ENCODE measurements at regions not wholly inside any gene's neighbourhood (a gene's known extent, or its start where the extent isn't known, plus 50 kb on each side); places are given as distances from the start of the nearest gene placed in this dataset.

DNA sequence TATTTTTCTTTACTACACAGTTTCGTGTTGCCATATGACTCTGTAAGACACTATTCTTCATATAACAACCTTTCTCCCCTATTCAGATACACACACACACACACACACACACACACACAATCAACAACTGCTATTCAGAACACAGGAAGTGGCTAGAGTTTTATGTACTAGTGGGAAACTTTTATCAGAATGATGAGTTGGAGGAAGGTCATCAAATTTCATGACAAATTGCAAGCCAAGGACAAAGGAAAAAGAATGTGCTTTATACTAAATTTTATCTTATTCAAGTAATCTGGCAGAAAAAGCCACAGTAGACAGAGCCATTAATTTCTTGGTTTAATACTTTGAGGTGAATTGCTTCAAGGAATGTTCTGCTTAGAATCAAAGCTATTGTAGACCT lies 899.8 kb downstream of the ROBO2 start:
- Histone ChIP-seq H3K9me3 (ENCODE audit: control insufficient read depth, low read length) (no peaks in the 10 kb centered on the region), H3K4me3 (ENCODE audit: insufficient read depth, low read depth, low read length) (no peak overlapping the region), H3K36me3 (ENCODE audit: control insufficient read depth, insufficient read depth, low read length) (no peaks in the 10 kb centered on the region), H3K27me3 (ENCODE audit: control insufficient read depth, insufficient read depth, low read length, poor library complexity, severe bottlenecking) (no peaks in the 10 kb centered on the region), H3K27ac (ENCODE audit: insufficient read depth, low read depth, low read length, poor library complexity, severe bottlenecking) (no peak overlapping the region), H3K4me1 (ENCODE audit: control insufficient read depth, insufficient read depth, low read length) (no peaks in the 10 kb centered on the region)
- 79 to 100% methylated on average over 1 of the region's 1 CpG for WGBS, 2 experiments

DNA sequence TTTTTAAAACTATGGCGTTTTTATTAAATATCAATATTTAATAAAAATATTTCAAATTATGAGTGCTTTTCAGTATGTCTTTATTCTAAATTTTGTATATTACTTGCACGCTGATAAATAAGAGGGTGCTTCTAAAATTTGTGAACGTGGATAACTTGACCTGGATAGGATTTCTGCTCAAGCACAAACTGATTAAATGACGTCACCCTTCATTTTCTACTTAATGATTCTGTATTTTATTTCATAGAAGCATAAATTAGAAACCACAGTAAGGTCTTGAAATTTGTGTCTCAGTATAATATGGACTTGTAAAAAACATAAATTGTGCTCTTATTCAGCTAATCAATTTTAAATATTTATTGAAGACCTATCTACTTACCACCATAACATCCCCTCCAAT lies 903.7 kb downstream of the ROBO2 start:
- no peaks in the 10 kb centered on the region for H3K36me3 ChIP-seq (ENCODE audit: control insufficient read depth, insufficient read depth, low read length)
- WGBS, 2 experiments, result 89 to 100% methylated on average over 1 to 2 of the region's 4 CpGs
- no peak overlapping the region for H3K27ac ChIP-seq (ENCODE audit: insufficient read depth, low read depth, low read length, poor library complexity, severe bottlenecking)
- H3K27me3 ChIP-seq (ENCODE audit: control insufficient read depth, insufficient read depth, low read length, poor library complexity, severe bottlenecking), result no peaks in the 10 kb centered on the region
- no peak overlapping the region for H3K4me3 ChIP-seq (ENCODE audit: insufficient read depth, low read depth, low read length)
- no peaks in the 10 kb centered on the region for H3K9me3 ChIP-seq (ENCODE audit: control insufficient read depth, low read length)
- no peaks in the 10 kb centered on the region for H3K4me1 ChIP-seq (ENCODE audit: control insufficient read depth, insufficient read depth, low read length)

DNA sequence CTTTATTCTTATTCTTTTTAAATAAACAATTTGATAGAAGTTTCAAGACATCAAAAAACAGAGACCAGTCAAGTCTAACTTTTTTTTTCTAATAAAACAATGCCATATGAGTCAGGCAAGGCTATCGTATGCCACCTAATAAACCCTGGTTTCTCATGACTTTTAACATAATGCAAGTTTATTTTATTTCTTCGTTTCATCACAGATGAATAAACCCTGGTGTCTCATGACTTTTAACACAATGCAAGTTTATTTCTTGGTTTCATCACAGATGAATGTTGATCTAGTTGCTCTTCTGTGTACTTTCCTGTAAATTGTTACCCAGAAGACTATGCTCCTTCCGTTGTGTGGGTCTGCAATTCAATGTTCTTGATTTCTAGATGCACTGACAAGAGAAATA lies 905.4 kb downstream of the ROBO2 start:
- no peaks in the 10 kb centered on the region for H3K9me3 ChIP-seq (ENCODE audit: control insufficient read depth, low read length)
- no peaks in the 10 kb centered on the region for H3K36me3 ChIP-seq (ENCODE audit: control insufficient read depth, insufficient read depth, low read length)
- no peaks in the 10 kb centered on the region for H3K27me3 ChIP-seq (ENCODE audit: control insufficient read depth, insufficient read depth, low read length, poor library complexity, severe bottlenecking)
- WGBS, 2 experiments, result 94 to 96% methylated on average over 3 of the region's 3 CpGs
- no peaks in the 10 kb centered on the region for H3K4me1 ChIP-seq (ENCODE audit: control insufficient read depth, insufficient read depth, low read length)
- no peak overlapping the region for H3K4me3 ChIP-seq (ENCODE audit: insufficient read depth, low read depth, low read length)
- no peak overlapping the region for H3K27ac ChIP-seq (ENCODE audit: insufficient read depth, low read depth, low read length, poor library complexity, severe bottlenecking)

DNA sequence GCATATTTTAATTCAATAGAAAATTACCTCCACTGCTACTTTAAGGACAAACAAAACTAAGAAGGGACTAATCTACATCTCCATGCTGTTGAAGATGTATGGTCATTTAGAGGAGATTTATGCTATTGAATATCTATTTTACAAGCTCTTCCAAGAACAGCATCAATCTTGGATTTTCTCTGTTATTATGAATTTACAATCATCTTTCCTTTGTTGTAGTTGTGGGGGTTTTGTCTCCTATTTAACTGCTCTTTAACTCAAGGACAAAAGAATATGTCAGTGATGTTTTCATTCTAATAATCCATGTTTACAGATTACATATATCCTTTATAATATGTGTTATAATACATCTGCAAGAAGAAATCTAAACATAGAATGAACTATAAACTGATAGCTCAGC lies 907.8 kb downstream of the ROBO2 start:
- Histone ChIP-seq H3K4me3 (ENCODE audit: insufficient read depth, low read depth, low read length) (no peak overlapping the region), H3K9me3 (ENCODE audit: control insufficient read depth, low read length) (no peaks in the 10 kb centered on the region), H3K4me1 (ENCODE audit: control insufficient read depth, insufficient read depth, low read length) (no peaks in the 10 kb centered on the region), H3K36me3 (ENCODE audit: control insufficient read depth, insufficient read depth, low read length) (no peaks in the 10 kb centered on the region), H3K27ac (ENCODE audit: insufficient read depth, low read depth, low read length, poor library complexity, severe bottlenecking) (no peak overlapping the region), H3K27me3 (ENCODE audit: control insufficient read depth, insufficient read depth, low read length, poor library complexity, severe bottlenecking) (no peaks in the 10 kb centered on the region)

DNA sequence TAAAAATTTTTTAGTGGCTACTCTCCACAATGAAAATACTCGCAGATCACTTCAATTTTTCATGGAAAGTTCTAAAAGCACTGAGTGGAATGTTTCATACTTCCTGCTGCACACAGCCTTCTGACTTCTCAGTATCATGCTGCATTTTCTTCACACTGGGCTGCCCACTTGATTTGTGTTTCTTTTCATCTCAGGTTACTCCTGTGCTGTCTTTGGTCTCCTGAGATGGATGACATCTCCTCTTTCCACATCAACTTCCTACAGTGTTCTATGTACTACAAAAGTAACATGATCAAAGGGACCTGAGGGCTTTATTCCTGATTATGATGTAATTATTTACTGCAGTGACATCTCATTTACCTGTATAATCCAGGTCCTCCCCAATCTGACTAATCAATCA lies 927.7 kb downstream of the ROBO2 start:
- H3K27me3 ChIP-seq (ENCODE audit: control insufficient read depth, insufficient read depth, low read length, poor library complexity, severe bottlenecking), result no peaks in the 10 kb centered on the region
- H3K27ac ChIP-seq (ENCODE audit: insufficient read depth, low read depth, low read length, poor library complexity, severe bottlenecking), result no peak overlapping the region
- WGBS, 2 experiments, result 92 to 100% methylated on average over 1 of the region's 1 CpG
- H3K36me3 ChIP-seq (ENCODE audit: control insufficient read depth, insufficient read depth, low read length), result no peaks in the 10 kb centered on the region
- H3K9me3 ChIP-seq (ENCODE audit: control insufficient read depth, low read length), result no peaks in the 10 kb centered on the region
- no peak overlapping the region for H3K4me3 ChIP-seq (ENCODE audit: insufficient read depth, low read depth, low read length)
- no peaks in the 10 kb centered on the region for H3K4me1 ChIP-seq (ENCODE audit: control insufficient read depth, insufficient read depth, low read length)

DNA sequence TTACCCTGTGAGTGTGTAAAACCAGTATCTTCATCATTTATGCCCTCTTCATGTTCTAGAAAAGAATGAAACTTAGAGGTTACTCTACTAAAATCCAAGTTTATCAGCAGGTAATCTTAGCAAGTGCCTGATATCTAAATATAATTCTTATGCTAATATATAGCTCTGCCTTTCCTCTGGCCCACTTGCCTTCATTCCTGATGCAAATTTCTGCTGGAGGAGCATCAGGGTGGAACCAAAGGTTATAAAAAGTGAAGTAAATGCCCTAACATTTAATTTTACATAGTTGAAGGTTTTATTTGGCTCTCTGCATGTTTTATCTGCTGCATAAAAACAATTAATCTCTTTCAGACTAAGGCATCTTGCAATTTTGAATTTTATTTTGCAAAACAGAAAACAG lies 936.2 kb downstream of the ROBO2 start:
- Histone ChIP-seq H3K36me3 (ENCODE audit: control insufficient read depth, insufficient read depth, low read length) (no peaks in the 10 kb centered on the region), H3K27ac (ENCODE audit: insufficient read depth, low read depth, low read length, poor library complexity, severe bottlenecking) (no peak overlapping the region), H3K4me1 (ENCODE audit: control insufficient read depth, insufficient read depth, low read length) (no peaks in the 10 kb centered on the region), H3K27me3 (ENCODE audit: control insufficient read depth, insufficient read depth, low read length, poor library complexity, severe bottlenecking) (no peaks in the 10 kb centered on the region), H3K4me3 (ENCODE audit: insufficient read depth, low read depth, low read length) (no peak overlapping the region), H3K9me3 (ENCODE audit: control insufficient read depth, low read length) (no peaks in the 10 kb centered on the region)

DNA sequence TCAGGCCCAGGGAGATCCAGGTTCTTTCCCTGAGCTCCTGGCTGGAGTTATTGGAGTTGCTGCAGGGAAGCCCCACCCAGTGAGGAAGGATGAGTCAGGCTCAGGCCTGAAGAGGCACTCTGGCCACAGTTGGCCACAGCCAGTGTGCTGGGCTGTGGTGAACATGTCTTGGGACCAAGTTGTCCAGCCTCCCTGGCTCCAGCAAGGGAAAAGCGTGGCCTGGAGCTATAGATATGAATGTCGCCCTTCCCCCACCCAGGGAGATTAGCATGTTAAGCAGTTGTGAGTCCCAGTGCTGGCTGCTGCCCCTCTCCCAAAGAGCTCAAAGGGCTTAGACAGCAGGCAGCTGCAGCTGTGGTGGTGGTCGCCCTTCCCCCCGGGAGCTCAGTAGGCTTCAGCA lies 963.2 kb downstream of the ROBO2 start:
- Histone ChIP-seq H3K9me3 (ENCODE audit: control insufficient read depth, low read length) (no peaks in the 10 kb centered on the region), H3K27me3 (ENCODE audit: control insufficient read depth, insufficient read depth, low read length, poor library complexity, severe bottlenecking) (no peaks in the 10 kb centered on the region), H3K4me1 (ENCODE audit: control insufficient read depth, insufficient read depth, low read length) (no peaks in the 10 kb centered on the region), H3K27ac (ENCODE audit: insufficient read depth, low read depth, low read length, poor library complexity, severe bottlenecking) (no peak overlapping the region), H3K36me3 (ENCODE audit: control insufficient read depth, insufficient read depth, low read length) (no peaks in the 10 kb centered on the region), H3K4me3 (ENCODE audit: insufficient read depth, low read depth, low read length) (no peak overlapping the region)
- 87 to 92% methylated on average over 4 of the region's 4 CpGs for WGBS, 2 experiments

DNA sequence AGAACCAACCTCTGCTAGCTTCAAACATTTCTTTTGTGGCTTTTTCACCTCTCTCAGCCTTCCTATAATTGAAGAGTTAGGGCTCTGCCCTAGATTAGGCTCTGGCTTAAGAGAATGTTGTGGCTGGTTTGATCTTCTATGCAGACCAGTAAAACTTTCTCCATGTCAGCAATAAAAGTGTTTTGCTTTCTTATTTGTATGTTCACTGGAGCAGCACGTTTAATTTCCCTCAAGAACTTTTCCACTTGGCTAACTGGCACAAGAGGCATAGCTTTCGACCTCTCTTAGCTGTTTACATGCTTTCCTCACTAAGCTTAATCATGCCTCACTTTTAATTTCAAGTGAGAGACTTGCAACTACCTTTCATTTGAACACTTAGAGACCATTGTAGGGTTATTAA lies 964.7 kb downstream of the ROBO2 start:
- H3K9me3 ChIP-seq (ENCODE audit: control insufficient read depth, low read length), result no peaks in the 10 kb centered on the region
- H3K36me3 ChIP-seq (ENCODE audit: control insufficient read depth, insufficient read depth, low read length), result no peaks in the 10 kb centered on the region
- 92 to 95% methylated on average over 2 of the region's 2 CpGs for WGBS, 2 experiments
- no peaks in the 10 kb centered on the region for H3K27me3 ChIP-seq (ENCODE audit: control insufficient read depth, insufficient read depth, low read length, poor library complexity, severe bottlenecking)
- H3K4me1 ChIP-seq (ENCODE audit: control insufficient read depth, insufficient read depth, low read length), result no peaks in the 10 kb centered on the region
- no peak overlapping the region for H3K4me3 ChIP-seq (ENCODE audit: insufficient read depth, low read depth, low read length)
- no peak overlapping the region for H3K27ac ChIP-seq (ENCODE audit: insufficient read depth, low read depth, low read length, poor library complexity, severe bottlenecking)

DNA sequence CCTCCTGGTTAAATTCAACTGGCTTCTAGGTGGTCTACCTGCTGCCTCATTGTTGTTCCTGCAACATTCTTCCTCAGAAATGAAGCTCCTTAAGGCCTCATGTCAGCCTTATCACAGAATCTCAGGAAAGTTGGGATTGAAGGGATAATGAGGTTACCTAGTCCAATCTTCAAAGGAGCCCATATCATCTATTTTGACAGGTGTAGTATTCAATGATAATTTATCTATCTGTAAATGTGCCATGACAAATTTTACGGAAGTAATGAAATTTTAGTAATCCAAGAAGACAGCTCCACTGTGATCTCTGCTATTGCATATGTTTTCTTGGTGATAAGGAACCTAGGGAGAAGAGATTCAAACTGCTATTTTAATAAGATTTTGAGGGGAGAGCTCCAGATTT lies 973.8 kb downstream of the ROBO2 start:
- no peaks in the 10 kb centered on the region for H3K9me3 ChIP-seq (ENCODE audit: control insufficient read depth, low read length)
- no peak overlapping the region for H3K27ac ChIP-seq (ENCODE audit: insufficient read depth, low read depth, low read length, poor library complexity, severe bottlenecking)
- no peaks in the 10 kb centered on the region for H3K27me3 ChIP-seq (ENCODE audit: control insufficient read depth, insufficient read depth, low read length, poor library complexity, severe bottlenecking)
- 83 to 100% methylated on average over 1 of the region's 1 CpG for WGBS, 2 experiments
- no peaks in the 10 kb centered on the region for H3K36me3 ChIP-seq (ENCODE audit: control insufficient read depth, insufficient read depth, low read length)
- H3K4me1 ChIP-seq (ENCODE audit: control insufficient read depth, insufficient read depth, low read length), result no peaks in the 10 kb centered on the region
- H3K4me3 ChIP-seq (ENCODE audit: insufficient read depth, low read depth, low read length), result no peak overlapping the region

DNA sequence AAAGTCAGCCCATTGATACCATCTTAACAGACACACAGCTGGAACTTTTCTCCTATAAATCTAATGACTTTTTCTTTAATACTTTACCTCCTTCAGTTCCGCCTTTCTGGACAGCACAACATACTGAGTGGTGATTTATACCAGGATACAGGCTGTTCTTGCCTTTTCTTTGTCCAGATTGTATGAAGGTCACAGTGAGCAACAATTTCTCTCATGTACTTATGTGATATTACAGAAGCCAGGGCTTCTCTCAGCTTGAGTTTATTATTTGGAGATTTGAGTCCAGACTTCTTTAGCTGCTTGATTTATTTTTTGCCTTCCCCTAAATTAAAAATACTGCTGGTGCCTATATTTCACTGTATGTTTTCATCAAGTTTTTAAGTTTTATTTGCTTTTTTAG lies 976.0 kb downstream of the ROBO2 start:
- Histone ChIP-seq H3K4me1 (ENCODE audit: control insufficient read depth, insufficient read depth, low read length) (no peaks in the 10 kb centered on the region), H3K36me3 (ENCODE audit: control insufficient read depth, insufficient read depth, low read length) (no peaks in the 10 kb centered on the region), H3K9me3 (ENCODE audit: control insufficient read depth, low read length) (no peaks in the 10 kb centered on the region), H3K27ac (ENCODE audit: insufficient read depth, low read depth, low read length, poor library complexity, severe bottlenecking) (no peak overlapping the region), H3K27me3 (ENCODE audit: control insufficient read depth, insufficient read depth, low read length, poor library complexity, severe bottlenecking) (no peaks in the 10 kb centered on the region), H3K4me3 (ENCODE audit: insufficient read depth, low read depth, low read length) (no peak overlapping the region)
- WGBS, 2 experiments, result 100% methylated on average over 1 of the region's 1 CpG

DNA sequence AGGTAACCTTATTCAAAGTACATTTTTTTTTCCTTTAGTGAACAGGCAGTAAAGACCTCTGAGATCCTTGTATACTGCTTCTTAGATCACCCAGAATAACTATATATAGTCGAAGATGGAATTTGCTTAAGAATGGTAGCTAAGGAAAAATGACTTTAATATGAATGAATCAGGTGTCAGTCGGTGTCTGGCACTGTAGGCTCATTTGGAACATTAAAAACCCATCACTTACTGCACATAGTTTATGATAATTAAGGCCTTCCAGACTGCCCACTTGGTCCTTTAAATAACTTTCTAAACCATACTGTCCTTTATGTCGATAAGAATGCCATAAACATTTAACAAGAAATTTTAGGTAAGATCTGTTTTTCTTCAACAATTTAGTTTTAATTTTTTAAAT lies 981.8 kb downstream of the ROBO2 start:
- Histone ChIP-seq H3K27me3 (ENCODE audit: control insufficient read depth, insufficient read depth, low read length, poor library complexity, severe bottlenecking) (no peaks in the 10 kb centered on the region), H3K36me3 (ENCODE audit: control insufficient read depth, insufficient read depth, low read length) (no peaks in the 10 kb centered on the region), H3K9me3 (ENCODE audit: control insufficient read depth, low read length) (no peaks in the 10 kb centered on the region), H3K4me1 (ENCODE audit: control insufficient read depth, insufficient read depth, low read length) (no peaks in the 10 kb centered on the region), H3K4me3 (ENCODE audit: insufficient read depth, low read depth, low read length) (no peak overlapping the region), H3K27ac (ENCODE audit: insufficient read depth, low read depth, low read length, poor library complexity, severe bottlenecking) (no peak overlapping the region)
- WGBS, 2 experiments, result 92% methylated on average over 3 of the region's 3 CpGs; no CpG with 5 or more reads in 1 of the 2 experiments

All from ectodermal cell (in vitro differentiated cells).